Breast epithelium (tissue), 4 donors: ENCODE measurements at regions not wholly inside any gene's neighbourhood (a gene's known extent, or its start where the extent isn't known, plus 50 kb on each side); places are given as distances from the start of the nearest gene placed in this dataset.

ENCODE experiments used
- DNase-seq, 2 donors: peaks; one replicate each; pipeline ENCODE4 v3.0.0-alpha.2; 2019; ENCODE audit warnings: low spot score in 2 of 2
- H3K27ac ChIP-seq, 2 donors: fragments of 200-600 bp; sonication (generic) in 1 of 2; one replicate each; pipeline ENCODE4 v1.5.1; 2016 to 2019; ENCODE audit warnings: mild to moderate bottlenecking in 1 of 2
- H3K27me3 ChIP-seq, 2 donors: fragments of 200-600 bp; sonication (generic) in 1 of 2; one replicate each; pipeline versions ENCODE4 v1.5.1 to v1.6.0; 2017 to 2019; ENCODE audit warnings: control low read depth in 1 of 2, mild to moderate bottlenecking in 1 of 2
- H3K36me3 ChIP-seq: fragments of 200-600 bp; one replicate; pipeline ENCODE4 v1.5.1; 2019
- H3K4me1 ChIP-seq, 2 donors: fragments of 200-600 bp; sonication (generic); one replicate each; pipeline ENCODE4 v1.5.1; 2016 to 2019; ENCODE audit warnings: control low read depth in 1 of 2
- H3K4me3 ChIP-seq, 3 donors: fragments of 200-600 bp; sonication (generic); 1 replicate in 2 of 3; 2 replicates in 1 of 3; pipeline ENCODE4 v1.5.1; 2016 to 2019; ENCODE audit warnings: mild to moderate bottlenecking in 3 of 3, moderate library complexity in 2 of 3
- H3K9me3 ChIP-seq, 2 donors: fragments of 200-600 bp; sonication (generic) in 1 of 2; one replicate each; pipeline ENCODE4 v1.5.1; 2016 to 2019; ENCODE audit warnings: control low read depth in 1 of 2
- POLR2A ChIP-seq: fragments of 450-650 bp; IDR thresholded peaks from one replicate; pipeline ENCODE4 v1.6.1; 2016; ENCODE audit warnings: antibody characterized with exemption, mild to moderate bottlenecking, moderate library complexity
- POLR2AphosphoS5 ChIP-seq, 3 donors: sonication (generic); formaldehyde crosslinking; IDR thresholded peaks; one replicate each; pipeline ENCODE4 v1.6.1; 2017; ENCODE audit warnings: antibody characterized with exemption in 3 of 3
- intact Hi-C: fragments of 100-400 bp; cut with DNase I; formaldehyde crosslinking; loops from one replicate; pipeline ENCODE4 v1.15.1; 2023; ENCODE audit warnings: low total_unique reads
- TF ChIP-seq, protein P1 (sequence below), 3 donors: fragments of 450-650 bp; IDR thresholded peaks; one replicate each; pipeline ENCODE4 v1.5.1; 2016 to 2017; ENCODE audit warnings: antibody characterized with exemption in 3 of 3, mild to moderate bottlenecking in 3 of 3, moderate library complexity in 3 of 3

DNA sequence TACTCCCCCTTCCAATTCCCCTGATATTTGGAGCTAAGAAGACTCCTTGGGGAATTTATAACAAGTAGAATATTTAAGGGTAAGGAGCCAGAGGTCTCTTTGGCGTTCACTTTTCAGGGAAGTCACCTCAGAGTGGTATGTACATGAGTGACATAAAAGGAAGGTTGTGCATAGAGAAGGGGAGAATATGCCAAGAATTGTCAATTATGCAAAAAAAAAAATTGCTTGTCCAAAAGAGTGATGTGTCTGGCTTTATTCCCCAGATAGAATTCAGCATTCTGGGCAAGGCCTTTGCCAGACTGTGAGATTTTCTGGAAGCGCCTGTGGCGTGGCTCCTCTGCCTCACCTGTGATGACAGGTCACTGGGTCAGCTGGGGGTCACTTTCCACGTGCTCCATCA is 170.2 kb downstream of the MIAT start:
- Histone ChIP-seq H3K9me3 (no peaks in the 10 kb centered on the region), H3K27me3 (no peaks in the 10 kb centered on the region), H3K4me1 (no peaks in the 10 kb centered on the region), H3K4me3 (no peak overlapping the region), H3K27ac (no peak overlapping the region), H3K36me3 (no peaks in the 10 kb centered on the region)
- intact Hi-C loops: no loop called here
- no peak for DNase-seq
- TF ChIP-seq POLR2A (no peak), POLR2AphosphoS5 (IDR thresholded peaks at IDR 0.05) (no peak)
- TF ChIP-seq, protein P1, sequence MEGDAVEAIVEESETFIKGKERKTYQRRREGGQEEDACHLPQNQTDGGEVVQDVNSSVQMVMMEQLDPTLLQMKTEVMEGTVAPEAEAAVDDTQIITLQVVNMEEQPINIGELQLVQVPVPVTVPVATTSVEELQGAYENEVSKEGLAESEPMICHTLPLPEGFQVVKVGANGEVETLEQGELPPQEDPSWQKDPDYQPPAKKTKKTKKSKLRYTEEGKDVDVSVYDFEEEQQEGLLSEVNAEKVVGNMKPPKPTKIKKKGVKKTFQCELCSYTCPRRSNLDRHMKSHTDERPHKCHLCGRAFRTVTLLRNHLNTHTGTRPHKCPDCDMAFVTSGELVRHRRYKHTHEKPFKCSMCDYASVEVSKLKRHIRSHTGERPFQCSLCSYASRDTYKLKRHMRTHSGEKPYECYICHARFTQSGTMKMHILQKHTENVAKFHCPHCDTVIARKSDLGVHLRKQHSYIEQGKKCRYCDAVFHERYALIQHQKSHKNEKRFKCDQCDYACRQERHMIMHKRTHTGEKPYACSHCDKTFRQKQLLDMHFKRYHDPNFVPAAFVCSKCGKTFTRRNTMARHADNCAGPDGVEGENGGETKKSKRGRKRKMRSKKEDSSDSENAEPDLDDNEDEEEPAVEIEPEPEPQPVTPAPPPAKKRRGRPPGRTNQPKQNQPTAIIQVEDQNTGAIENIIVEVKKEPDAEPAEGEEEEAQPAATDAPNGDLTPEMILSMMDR (IDR thresholded peaks at IDR 0.05): no peak

GRCh38 chr22:26828311-26828710 is 170.9 kb downstream of the MIAT start:
- H3K27me3 ChIP-seq: no peaks in the 10 kb centered on the region
- H3K4me1 ChIP-seq: no peaks in the 10 kb centered on the region
- no peak overlapping the region for H3K27ac ChIP-seq
- intact Hi-C loops: no loop called here
- H3K36me3 ChIP-seq: no peaks in the 10 kb centered on the region
- DNase-seq: no peak
- TF ChIP-seq POLR2AphosphoS5 (IDR thresholded peaks at IDR 0.05): no peak
- TF ChIP-seq POLR2A: no peak
- TF ChIP-seq, protein P1 (IDR thresholded peaks at IDR 0.05): no peak
- H3K9me3 ChIP-seq: no peaks in the 10 kb centered on the region
- no peak overlapping the region for H3K4me3 ChIP-seq

DNA sequence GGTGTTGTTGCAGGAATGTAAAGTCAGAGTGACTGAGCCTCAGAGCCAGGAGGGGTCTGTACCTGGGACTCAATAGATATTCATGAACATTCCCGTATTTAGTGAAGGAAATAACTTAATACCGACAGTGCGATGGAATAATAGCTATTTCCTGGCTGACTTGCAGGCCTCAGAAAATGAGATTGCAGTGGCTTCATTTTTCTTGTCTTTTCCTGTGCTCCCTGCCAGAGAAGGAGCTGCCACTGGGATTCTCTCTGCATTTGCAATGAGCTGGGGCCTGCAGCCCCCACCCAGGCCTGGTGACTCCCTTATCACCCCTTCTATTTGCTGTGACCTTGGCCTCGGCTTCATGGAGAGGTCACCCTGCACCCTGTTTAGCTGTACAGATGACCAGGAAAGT is 173.4 kb downstream of the MIAT start:
- DNase-seq: no peak
- TF ChIP-seq POLR2AphosphoS5 (IDR thresholded peaks at IDR 0.05) (no peak), POLR2A (no peak)
- TF ChIP-seq, protein P1 (IDR thresholded peaks at IDR 0.05): no peak

GRCh38 chr22:26835023-26835422 is 177.6 kb downstream of the MIAT start:
- H3K4me3 ChIP-seq: no peak overlapping the region
- no peaks in the 10 kb centered on the region for H3K36me3 ChIP-seq
- TF ChIP-seq POLR2A (no peak), POLR2AphosphoS5 (IDR thresholded peaks at IDR 0.05) (no peak)
- TF ChIP-seq, protein P1 (IDR thresholded peaks at IDR 0.05): no peak
- no peaks in the 10 kb centered on the region for H3K27me3 ChIP-seq
- H3K4me1 ChIP-seq: no peaks in the 10 kb centered on the region
- intact Hi-C loops: no loop called here
- no peak overlapping the region for H3K27ac ChIP-seq
- DNase-seq: no peak
- no peaks in the 10 kb centered on the region for H3K9me3 ChIP-seq

More for the DNA sequence above, 173.4 kb downstream of the MIAT start:
- no peaks in the 10 kb centered on the region for H3K4me1 ChIP-seq
- intact Hi-C loops: no loop called here
- H3K4me3 ChIP-seq: no peak overlapping the region
- no peak overlapping the region for H3K27ac ChIP-seq
- H3K36me3 ChIP-seq: no peaks in the 10 kb centered on the region
- no peaks in the 10 kb centered on the region for H3K9me3 ChIP-seq
- H3K27me3 ChIP-seq: no peaks in the 10 kb centered on the region

- Histone ChIP-seq H3K36me3 (no peaks in the 10 kb centered on the region), H3K27me3 (no peaks in the 10 kb centered on the region), H3K9me3 (no peaks in the 10 kb centered on the region), H3K4me3 (no peak overlapping the region), H3K27ac (no peak overlapping the region), H3K4me1 (no peaks in the 10 kb centered on the region)
- no peak for DNase-seq
- TF ChIP-seq, protein P1 (IDR thresholded peaks at IDR 0.05): peak in 2 of 3 donors; percentile 18 to 38
- TF ChIP-seq POLR2AphosphoS5 (IDR thresholded peaks at IDR 0.05): no peak
- intact Hi-C loops: no loop called here
Observed at GRCh38 chr22:26835929-26836528, 178.6 kb downstream of the MIAT start.
